ENCODE measurements at regions not wholly inside any gene's neighbourhood (a gene's known extent, or its start where the extent isn't known, plus 50 kb on each side); places are given as distances from the start of the nearest gene placed in this dataset.

GRCh38 chr13:68608147-68608546 lies 1378.0 kb upstream of the PCDH9 start:
- TF ChIP-seq CTCF (IDR thresholded peaks at IDR 0.05; ENCODE audit: low read depth, low read length): no peak
- no peak overlapping the region for H3K4me3 ChIP-seq (ENCODE audit: low read depth, low read length)

- no peak for TF ChIP-seq CTCF (IDR thresholded peaks at IDR 0.05; ENCODE audit: low read depth, low read length)
- H3K4me3 ChIP-seq (ENCODE audit: low read depth, low read length): no peak overlapping the region
Observed at GRCh38 chr13:68597641-68598040, 1367.5 kb upstream of the PCDH9 start.

GRCh38 chr13:68588623-68589022 lies 1358.5 kb upstream of the PCDH9 start:
- H3K4me3 ChIP-seq (ENCODE audit: low read depth, low read length): no peak overlapping the region
- no peak for TF ChIP-seq CTCF (IDR thresholded peaks at IDR 0.05; ENCODE audit: low read depth, low read length)

GRCh38 chr13:68584776-68585175 lies 1354.6 kb upstream of the PCDH9 start:
- H3K4me3 ChIP-seq (ENCODE audit: low read depth, low read length): no peak overlapping the region
- TF ChIP-seq CTCF (IDR thresholded peaks at IDR 0.05; ENCODE audit: low read depth, low read length): no peak

- TF ChIP-seq CTCF (IDR thresholded peaks at IDR 0.05; ENCODE audit: low read depth, low read length): no peak
- H3K4me3 ChIP-seq (ENCODE audit: low read depth, low read length): no peak overlapping the region
Observed at GRCh38 chr13:68574053-68574452, 1343.9 kb upstream of the PCDH9 start.

GRCh38 chr13:68551701-68552522 lies 1321.8 kb upstream of the PCDH9 start:
- H3K4me3 ChIP-seq (ENCODE audit: low read depth, low read length): no peak overlapping the region
- no peak for TF ChIP-seq CTCF (IDR thresholded peaks at IDR 0.05; ENCODE audit: low read depth, low read length)

- TF ChIP-seq CTCF (IDR thresholded peaks at IDR 0.05; ENCODE audit: low read depth, low read length): no peak
- no peak overlapping the region for H3K4me3 ChIP-seq (ENCODE audit: low read depth, low read length)
Observed at GRCh38 chr13:68550330-68550729, 1320.2 kb upstream of the PCDH9 start.

Measured in WI38 (cell line).